ENCODE measurements at regions not wholly inside any gene's neighbourhood (a gene's known extent, or its start where the extent isn't known, plus 50 kb on each side); places are given as distances from the start of the nearest gene placed in this dataset.

DNA sequence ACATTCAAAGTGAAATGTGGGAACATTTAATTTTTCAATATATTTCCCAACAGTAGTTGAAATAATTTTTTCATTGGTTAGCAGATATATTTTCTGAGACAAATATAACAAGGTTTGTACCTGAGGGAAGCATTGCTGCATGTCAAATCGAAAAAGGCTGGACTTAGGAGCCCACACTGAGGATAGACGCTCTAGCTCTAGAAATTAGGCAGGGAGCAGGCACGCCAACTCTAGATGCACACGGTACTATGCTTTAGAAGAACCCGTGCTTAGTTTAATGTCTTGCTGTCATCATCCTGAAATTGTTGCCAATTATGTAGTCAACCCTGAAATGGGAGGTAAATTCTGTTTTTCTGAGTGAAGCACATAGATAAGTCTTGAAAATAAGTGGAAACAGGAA, 731.1 kb upstream of the ZNF804A start:
- TF ChIP-seq CTCF (conservative IDR thresholded peaks at IDR 0.05; ENCODE audit: low read depth, low read length) (no peak), EZH2 (IDR thresholded peaks at IDR 0.05; ENCODE audit: low read length, unreplicated experiment) (no peak)
